ENCODE measurements at regions not wholly inside any gene's neighbourhood (a gene's known extent, or its start where the extent isn't known, plus 50 kb on each side); places are given as distances from the start of the nearest gene placed in this dataset.

GRCh38 chr13:90116121-90116520 lies 1231.4 kb upstream of the MIR17HG start:
- DNase-seq: no peak

- DNase-seq: no peak
Measured at GRCh38 chr13:90118467-90119071, 1228.9 kb upstream of the MIR17HG start.

- DNase-seq: no peak
Measured at GRCh38 chr13:90120026-90120425, 1227.5 kb upstream of the MIR17HG start.

- no peak for DNase-seq
Measured at GRCh38 chr13:90121784-90122183, 1225.7 kb upstream of the MIR17HG start.

GRCh38 chr13:90122531-90122930 lies 1225.0 kb upstream of the MIR17HG start:
- DNase-seq: no peak

GRCh38 chr13:90135558-90135957 lies 1211.9 kb upstream of the MIR17HG start:
- no peak for DNase-seq

GRCh38 chr13:90142251-90142650 lies 1205.2 kb upstream of the MIR17HG start:
- DNase-seq: no peak

- no peak for DNase-seq
Measured at GRCh38 chr13:90154311-90154960, 1193.1 kb upstream of the MIR17HG start.

GRCh38 chr13:90156390-90156789 lies 1191.1 kb upstream of the MIR17HG start:
- no peak for DNase-seq

GRCh38 chr13:90168953-90169352 lies 1178.5 kb upstream of the MIR17HG start:
- no peak for DNase-seq

GRCh38 chr13:90170208-90170607 lies 1177.3 kb upstream of the MIR17HG start:
- no peak for DNase-seq

GRCh38 chr13:90171649-90172048 lies 1175.8 kb upstream of the MIR17HG start:
- DNase-seq: no peak

GRCh38 chr13:90177512-90177911 lies 1170.0 kb upstream of the MIR17HG start:
- no peak for DNase-seq

GRCh38 chr13:90184355-90184754 lies 1163.1 kb upstream of the MIR17HG start:
- DNase-seq: no peak

GRCh38 chr13:90185734-90186133 lies 1161.8 kb upstream of the MIR17HG start:
- DNase-seq: no peak

- DNase-seq: no peak
Measured at GRCh38 chr13:90187478-90188350, 1159.8 kb upstream of the MIR17HG start.

- DNase-seq: no peak
Measured at GRCh38 chr13:90188351-90188636, 1159.2 kb upstream of the MIR17HG start.

- no peak for DNase-seq
Measured at GRCh38 chr13:90197722-90198121, 1149.8 kb upstream of the MIR17HG start.

- no peak for DNase-seq
Measured at GRCh38 chr13:90201202-90201601, 1146.3 kb upstream of the MIR17HG start.

GRCh38 chr13:90201676-90202460 lies 1145.6 kb upstream of the MIR17HG start:
- no peak for DNase-seq

GRCh38 chr13:90205081-90205480 lies 1142.4 kb upstream of the MIR17HG start:
- no peak for DNase-seq

- DNase-seq: no peak
Measured at GRCh38 chr13:90205911-90206310, 1141.6 kb upstream of the MIR17HG start.

GRCh38 chr13:90217275-90217674 lies 1130.2 kb upstream of the MIR17HG start:
- DNase-seq: no peak

Data from GDM1 (cell line).